PC-3 (cell line): ENCODE measurements at regions not wholly inside any gene's neighbourhood (a gene's known extent, or its start where the extent isn't known, plus 50 kb on each side); places are given as distances from the start of the nearest gene placed in this dataset.

Source experiments
- EZH2 ChIP-seq: fragments of 300-600 bp; sonication (generic); IDR thresholded peaks from one replicate; pipeline ENCODE4 v1.6.1; 2017; ENCODE audit warnings: antibody characterized with exemption, mild to moderate bottlenecking, low read length; ENCODE audit not compliant: unreplicated experiment
- EZH2phosphoT487 ChIP-seq: fragments of 300-600 bp; sonication (generic); IDR thresholded peaks from 2 replicates; pipeline ENCODE4 v1.6.1; 2018; ENCODE audit warnings: mild to moderate bottlenecking, antibody characterized with exemption, low read length, borderline replicate concordance
- TF ChIP-seq, protein P1 (sequence below): fragments of 300-600 bp; sonication (generic); conservative IDR thresholded peaks from 2 replicates; pipeline ENCODE4 v1.5.1; 2017; ENCODE audit warnings: antibody characterized with exemption, low read depth, mild to moderate bottlenecking, low read length

DNA sequence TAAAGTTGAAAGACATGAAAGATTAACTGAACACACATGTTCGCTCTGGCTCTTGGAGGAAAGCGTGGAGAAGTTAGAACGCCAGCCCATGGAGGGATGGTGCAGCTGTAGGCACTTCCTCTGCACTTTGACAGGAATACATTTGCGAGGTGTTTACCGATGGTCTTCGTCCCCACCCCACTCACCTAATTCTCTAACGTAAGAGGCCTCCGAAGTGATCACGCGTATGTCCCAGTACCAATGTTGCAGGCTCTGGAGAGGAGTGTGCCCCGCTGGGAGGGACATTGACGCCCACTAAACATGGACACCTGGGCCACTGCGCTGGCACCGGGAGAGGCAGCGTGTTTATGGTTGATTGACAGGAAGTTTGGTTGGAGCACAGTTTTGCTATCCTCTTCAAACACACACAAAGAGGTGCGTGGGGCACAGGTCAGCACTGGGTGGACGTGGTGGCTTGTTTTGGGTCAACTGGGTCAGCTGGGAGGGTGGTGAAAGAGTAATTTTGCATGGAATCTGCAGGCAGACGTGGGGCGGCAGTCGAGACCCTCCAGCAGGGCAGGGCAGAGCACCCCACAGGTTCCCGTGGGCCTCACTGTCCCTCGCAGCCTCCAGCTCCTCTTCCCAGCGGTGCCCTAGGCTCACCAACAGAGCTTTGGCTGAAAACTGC, 110.1 kb downstream of the DLL1 start:
- TF ChIP-seq EZH2, result no peak
- TF ChIP-seq, protein P1, sequence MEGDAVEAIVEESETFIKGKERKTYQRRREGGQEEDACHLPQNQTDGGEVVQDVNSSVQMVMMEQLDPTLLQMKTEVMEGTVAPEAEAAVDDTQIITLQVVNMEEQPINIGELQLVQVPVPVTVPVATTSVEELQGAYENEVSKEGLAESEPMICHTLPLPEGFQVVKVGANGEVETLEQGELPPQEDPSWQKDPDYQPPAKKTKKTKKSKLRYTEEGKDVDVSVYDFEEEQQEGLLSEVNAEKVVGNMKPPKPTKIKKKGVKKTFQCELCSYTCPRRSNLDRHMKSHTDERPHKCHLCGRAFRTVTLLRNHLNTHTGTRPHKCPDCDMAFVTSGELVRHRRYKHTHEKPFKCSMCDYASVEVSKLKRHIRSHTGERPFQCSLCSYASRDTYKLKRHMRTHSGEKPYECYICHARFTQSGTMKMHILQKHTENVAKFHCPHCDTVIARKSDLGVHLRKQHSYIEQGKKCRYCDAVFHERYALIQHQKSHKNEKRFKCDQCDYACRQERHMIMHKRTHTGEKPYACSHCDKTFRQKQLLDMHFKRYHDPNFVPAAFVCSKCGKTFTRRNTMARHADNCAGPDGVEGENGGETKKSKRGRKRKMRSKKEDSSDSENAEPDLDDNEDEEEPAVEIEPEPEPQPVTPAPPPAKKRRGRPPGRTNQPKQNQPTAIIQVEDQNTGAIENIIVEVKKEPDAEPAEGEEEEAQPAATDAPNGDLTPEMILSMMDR, result no peak
- TF ChIP-seq EZH2phosphoT487, result no peak
